HG03103 (cell line): ENCODE measurements at regions not wholly inside any gene's neighbourhood (a gene's known extent, or its start where the extent isn't known, plus 50 kb on each side); places are given as distances from the start of the nearest gene placed in this dataset.
A peak's percentile ranks its signal among the peaks of the same experiment; 100 is the strongest.

Experiments
- ATAC-seq: cut with Tn5 transposase; IDR thresholded peaks from one replicate; pipeline ENCODE4 v1.9.1; 2021; ENCODE audit warnings: low read depth; ENCODE audit not compliant: unreplicated experiment

GRCh38 chr2:6442252-6442985 lies 423.3 kb downstream of the CMPK2 start:
- no peak for ATAC-seq

- no peak for ATAC-seq
Measured at GRCh38 chr2:6443061-6443823, 422.5 kb downstream of the CMPK2 start.

GRCh38 chr2:6444514-6444913 lies 421.2 kb downstream of the CMPK2 start:
- ATAC-seq: no peak

- ATAC-seq: no peak
Measured at GRCh38 chr2:6445156-6445555, 420.6 kb downstream of the CMPK2 start.

GRCh38 chr2:6446938-6447608 lies 418.6 kb downstream of the CMPK2 start:
- ATAC-seq: no peak

- ATAC-seq: no peak
Measured at GRCh38 chr2:6448893-6449292, 416.8 kb downstream of the CMPK2 start.

- no peak for ATAC-seq
Measured at GRCh38 chr2:6449343-6449742, 416.4 kb downstream of the CMPK2 start.

GRCh38 chr2:6452702-6453481 lies 412.8 kb downstream of the CMPK2 start:
- ATAC-seq: no peak

- ATAC-seq: no peak
Measured at GRCh38 chr2:6454286-6454990, 411.3 kb downstream of the CMPK2 start.

GRCh38 chr2:6459138-6459537 lies 406.6 kb downstream of the CMPK2 start:
- ATAC-seq: no peak

GRCh38 chr2:6470518-6470917 lies 395.2 kb downstream of the CMPK2 start:
- ATAC-seq: no peak

GRCh38 chr2:6471419-6471818 lies 394.3 kb downstream of the CMPK2 start:
- no peak for ATAC-seq

- peak; percentile 48 for ATAC-seq
Measured at GRCh38 chr2:6474161-6475140, 391.3 kb downstream of the CMPK2 start.

- ATAC-seq: peak; percentile 45
Measured at GRCh38 chr2:6475155-6475940, 390.4 kb downstream of the CMPK2 start.

GRCh38 chr2:6480514-6480913 lies 385.2 kb downstream of the CMPK2 start:
- no peak for ATAC-seq

GRCh38 chr2:6482256-6482655 lies 383.5 kb downstream of the CMPK2 start:
- no peak for ATAC-seq

GRCh38 chr2:6487765-6488164 lies 377.9 kb downstream of the CMPK2 start:
- no peak for ATAC-seq

GRCh38 chr2:6492573-6492972 lies 373.1 kb downstream of the CMPK2 start:
- no peak for ATAC-seq
